ENCODE measurements at regions not wholly inside any gene's neighbourhood (a gene's known extent, or its start where the extent isn't known, plus 50 kb on each side); places are given as distances from the start of the nearest gene placed in this dataset.

DNA sequence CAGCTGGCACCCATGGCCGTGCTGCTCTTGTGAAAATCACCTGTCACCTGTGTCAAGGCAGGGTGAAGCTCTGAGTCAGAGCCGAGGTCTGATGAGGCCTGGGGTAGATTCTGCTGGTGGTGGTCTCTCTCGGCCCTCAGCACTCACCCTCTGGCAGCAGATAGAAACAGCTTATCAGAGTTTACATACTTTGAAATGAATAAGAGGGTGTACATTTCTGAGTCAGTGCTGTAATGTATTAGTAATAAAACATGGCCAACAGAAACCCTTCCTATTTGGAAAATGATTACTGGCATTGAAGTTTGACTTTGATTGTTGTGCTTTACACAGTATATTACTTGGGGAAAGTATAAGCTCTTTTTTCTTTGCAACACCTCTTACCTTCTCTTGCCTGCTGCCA, 228.8 kb downstream of the SNX10 start:
- no peak for DNase-seq

DNA sequence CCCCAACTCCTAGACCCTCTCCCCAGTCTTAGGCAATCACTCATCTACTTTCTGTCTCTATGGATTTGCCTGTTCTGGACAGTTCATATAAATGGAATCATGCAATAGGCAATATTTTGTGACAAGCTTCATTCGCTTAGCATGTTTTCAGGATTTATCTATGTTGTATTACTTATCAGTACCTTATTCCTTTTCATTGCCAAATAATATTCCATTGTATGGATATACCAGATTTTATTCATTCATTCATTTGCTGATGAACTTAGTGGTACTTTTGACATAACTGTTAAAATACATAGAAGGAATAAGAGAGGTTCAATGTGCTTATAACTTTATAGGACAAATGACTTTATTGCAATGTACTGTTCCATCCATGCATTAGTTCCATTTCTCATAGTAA, 231.0 kb downstream of the SNX10 start:
- no peak for DNase-seq

DNA sequence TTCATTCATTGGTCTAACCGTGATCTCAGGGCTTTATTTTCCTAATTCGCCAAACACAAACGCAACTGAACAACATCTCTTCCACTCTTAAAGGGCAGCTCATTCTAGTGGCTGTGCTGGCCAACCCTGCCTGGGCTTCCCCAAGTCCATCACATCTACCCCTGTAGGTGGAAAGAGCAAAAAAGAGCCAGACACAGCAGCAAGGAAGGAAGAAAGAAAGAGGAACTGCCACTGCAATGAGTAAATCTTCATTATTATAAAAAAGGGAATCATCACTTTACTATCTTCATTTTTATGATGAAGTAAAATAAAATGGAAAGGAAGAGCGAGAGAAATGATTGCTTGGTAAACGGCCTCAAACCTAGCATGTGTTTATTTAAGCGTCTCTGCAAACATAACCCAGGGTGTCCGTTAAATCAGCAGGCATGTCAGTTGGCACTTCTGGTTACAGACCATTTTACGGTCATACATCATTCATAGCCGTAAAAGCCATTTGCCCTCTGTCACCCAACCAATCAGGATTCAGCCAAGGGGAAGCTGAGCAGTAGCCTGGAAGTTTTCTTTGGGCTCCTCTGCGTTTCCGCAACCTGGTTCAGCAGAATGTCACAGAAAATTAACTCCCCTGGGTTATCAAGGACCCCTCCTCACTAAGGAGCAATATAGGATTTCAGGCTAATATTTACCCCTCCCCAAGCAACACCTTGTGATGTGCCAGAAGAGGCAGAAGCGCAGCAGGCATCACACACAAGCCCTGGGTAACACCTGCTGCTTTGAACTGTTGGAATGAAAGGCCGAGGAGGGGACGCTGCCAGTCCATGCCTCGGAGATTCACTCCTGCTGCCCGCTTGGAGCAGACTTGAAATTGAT, 234.0 kb downstream of the SNX10 start:
- DNase-seq = no peak

DNA sequence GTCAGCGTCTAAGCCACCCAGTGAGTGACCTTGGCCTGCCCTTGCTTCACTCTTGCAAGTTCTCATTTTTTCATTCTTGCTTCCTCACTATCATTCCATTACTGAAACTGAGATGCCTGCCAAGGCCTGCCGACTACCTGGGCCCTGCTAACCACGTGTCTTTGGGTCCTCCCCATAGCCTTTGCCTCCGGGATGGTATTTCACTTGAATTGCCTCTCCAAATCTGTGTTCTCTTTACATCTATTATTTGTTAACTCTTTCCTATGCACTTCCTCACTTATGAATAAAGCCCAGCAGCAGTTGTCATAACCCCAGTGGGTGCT, 234.6 kb downstream of the SNX10 start:
- no peak for DNase-seq

DNA sequence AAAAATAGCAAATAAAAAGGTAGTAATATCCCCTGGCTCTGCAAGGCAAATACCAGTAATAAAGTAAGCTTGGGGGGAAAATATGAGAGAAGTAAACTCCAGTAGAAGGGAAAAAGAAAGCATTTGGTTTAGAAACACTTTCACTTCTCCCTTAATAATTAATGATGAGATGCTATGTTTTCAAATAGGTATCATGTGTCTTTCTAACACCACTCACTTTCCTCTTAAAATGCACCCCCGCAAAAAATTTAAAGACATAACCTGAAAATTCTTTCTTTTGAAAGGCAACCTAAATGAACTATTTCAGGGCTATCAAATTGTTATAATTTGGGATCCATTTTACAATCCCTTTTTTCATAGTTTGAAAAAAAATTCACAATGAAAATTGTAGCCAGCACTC, 240.3 kb downstream of the SNX10 start:
- DNase-seq = no peak

DNA sequence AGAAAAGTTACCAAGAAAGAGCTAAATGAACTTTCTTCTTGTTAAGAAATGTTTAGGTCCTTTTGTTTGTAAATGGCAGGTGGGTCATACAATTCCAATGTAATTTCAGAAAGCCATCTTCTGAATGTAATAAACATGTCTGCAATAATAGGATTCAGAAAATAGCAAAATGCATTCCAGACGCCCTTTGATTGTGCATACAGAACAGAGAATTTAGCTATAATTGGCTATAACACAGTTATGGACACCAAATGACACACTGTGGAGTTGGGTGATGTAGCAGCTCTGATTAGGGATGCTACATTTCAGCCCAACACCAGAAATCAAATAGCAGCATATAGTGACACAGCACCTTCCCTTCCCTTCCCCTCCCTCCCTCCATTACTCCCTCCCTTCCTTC, 240.8 kb downstream of the SNX10 start:
- DNase-seq = no peak

DNA sequence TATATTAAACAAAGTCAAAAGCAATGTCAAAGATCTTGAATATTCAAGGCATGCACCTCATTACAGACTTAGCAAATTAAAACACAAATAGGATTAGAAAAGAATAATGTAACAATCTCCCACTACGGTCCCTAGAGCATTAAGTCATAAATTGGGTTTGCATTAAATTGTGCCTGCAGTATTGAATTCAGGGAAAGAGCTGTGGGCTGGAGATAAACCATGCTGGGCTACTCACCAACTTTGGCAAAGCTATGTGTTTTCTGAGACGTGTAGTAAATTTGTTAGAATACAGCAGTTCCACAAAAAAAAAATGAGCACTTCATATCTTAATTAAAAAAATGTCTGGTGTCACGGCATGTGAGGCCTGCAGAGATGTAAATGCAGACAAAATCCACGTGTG, 241.6 kb downstream of the SNX10 start:
- no peak for DNase-seq

DNA sequence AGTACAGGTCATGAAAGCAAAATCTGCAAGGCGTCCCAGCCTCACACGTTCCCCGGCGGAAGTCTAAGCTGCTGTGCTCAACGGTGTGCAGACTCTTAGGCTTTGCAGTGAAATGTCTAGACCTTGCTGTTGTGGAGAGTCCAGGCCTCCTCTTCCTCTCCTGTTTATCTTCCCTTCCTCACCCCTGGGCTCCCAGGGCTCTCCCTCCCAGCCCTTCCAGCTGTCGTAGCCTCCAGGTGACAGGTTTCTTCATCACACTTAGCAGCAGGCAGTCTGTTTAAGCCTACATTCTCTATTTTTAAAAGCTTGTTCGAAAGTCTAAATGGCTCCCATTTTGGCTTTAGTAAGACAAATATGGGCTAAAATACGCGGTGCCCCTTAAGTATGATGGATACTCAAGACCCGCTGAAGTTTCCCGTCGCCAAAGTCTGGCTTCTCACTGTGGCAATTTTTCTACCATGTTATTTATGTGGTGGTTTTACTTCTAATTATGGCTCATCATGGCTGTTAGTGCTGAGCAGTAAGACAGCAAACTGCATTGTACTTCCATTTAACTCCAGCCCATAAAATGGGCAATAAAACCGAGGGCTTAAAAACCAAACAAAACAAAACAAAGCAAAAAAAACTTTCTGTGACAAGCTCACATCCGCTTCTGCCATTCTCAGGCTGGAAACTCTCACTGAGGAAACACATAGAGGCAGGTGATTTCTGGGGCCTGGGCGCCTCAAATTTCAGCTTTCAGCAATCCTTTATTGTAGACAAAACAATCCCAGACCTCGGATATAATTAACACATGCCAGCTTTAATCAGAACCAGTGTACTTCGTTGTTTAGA, 243.2 kb downstream of the SNX10 start:
- no peak for DNase-seq

DNA sequence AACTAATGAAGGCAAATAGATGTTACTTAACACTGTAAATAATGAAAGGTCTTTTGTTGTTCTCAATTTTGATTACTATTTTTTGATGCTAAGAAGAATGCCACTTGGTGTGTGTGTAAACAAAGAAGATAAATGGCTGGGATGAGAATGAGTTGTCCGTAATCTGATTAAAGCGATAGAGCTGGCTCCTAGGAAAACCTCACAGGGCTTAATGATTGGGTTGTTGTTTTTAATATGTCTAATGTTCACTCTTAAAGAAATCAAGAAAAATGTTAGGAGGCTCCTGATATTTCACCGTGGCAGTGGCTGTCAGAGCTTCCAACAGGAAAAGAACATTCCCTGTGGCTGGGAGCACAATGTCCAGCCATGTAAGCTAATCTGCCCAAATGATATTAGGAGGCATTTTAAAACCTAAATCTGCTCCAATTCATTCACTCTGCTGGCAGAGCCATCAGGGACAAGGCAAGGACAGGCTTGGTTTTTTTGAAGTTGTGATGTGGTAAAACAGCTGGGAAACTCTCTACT, 243.9 kb downstream of the SNX10 start:
- DNase-seq = no peak

DNA sequence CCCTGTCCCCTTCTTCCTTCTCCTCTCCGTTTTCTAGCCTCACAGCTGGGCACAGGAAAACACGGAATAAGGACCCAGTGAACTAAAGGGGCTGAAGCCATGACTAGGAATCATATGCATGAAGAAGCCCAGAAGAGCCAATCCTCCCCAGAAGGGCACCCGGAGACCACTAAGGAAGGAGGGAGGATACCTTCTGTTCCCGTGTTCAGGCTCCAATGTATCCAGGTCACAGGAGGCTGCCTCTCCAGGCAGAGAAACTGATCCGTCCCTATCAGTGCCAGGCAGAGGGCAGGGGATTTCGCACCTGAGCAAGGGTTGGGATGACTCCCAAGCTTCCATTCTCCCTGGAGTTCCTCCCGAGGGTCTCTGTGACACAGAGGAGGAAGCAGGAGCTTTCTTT, 246.6 kb downstream of the SNX10 start:
- DNase-seq = no peak

DNA sequence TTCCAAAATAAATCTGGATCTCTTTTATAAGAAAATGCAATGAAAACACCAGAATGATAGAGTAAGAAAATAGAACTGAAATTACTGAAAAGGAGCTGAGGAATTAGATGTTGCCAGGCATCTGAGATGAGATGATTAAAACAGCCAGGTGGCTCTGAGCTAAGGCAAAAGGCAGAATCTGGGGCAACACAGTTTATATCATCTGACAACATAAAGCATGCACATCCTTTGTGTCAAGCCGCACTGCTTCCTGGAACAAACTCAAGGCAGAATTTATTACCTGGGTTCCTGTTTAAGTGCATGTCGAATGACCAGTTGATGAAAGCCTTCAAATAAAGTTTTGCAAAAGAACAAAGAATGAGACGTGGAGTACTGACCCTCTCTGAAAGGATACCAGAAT, 247.0 kb downstream of the SNX10 start:
- no peak for DNase-seq

DNA sequence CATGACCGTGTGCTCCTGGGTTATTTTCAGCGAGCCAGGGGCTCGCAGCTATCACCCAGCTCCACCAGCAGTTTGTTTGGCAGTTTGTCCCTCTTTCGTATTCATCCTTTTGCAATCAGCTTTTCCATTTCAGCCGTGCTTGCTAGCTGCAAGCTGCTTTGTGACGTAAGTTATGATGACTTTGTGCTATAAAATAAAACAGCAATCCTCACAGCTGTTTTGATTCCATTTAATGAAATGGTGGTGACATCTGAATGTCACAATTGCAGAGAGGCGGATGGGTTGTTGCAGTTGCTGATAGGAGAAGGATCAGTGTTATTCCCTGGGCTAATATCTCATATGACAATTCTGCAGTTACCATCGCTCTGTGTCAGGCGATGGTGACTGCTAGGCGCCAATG, 251.7 kb downstream of the SNX10 start:
- no peak for DNase-seq

DNA sequence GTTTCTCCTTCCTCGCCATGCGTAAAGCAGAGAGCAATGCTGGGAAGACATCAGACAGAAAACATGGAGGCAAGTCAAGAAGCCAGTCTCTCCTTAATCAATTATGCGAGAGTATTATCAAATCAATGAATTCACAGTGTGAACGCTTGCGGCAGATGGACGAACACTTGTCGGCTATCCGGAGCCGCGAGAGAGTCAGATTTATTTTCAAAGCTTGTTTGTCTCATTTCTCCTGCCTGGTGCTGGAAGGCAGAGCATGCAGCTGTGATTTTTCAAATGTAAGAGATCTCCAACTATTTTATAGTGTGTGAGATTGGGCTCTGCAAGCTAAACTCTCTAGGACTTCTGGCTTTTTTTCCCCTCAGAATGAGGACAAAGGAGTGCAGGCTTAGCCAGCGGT, 252.3 kb downstream of the SNX10 start:
- DNase-seq = no peak

DNA sequence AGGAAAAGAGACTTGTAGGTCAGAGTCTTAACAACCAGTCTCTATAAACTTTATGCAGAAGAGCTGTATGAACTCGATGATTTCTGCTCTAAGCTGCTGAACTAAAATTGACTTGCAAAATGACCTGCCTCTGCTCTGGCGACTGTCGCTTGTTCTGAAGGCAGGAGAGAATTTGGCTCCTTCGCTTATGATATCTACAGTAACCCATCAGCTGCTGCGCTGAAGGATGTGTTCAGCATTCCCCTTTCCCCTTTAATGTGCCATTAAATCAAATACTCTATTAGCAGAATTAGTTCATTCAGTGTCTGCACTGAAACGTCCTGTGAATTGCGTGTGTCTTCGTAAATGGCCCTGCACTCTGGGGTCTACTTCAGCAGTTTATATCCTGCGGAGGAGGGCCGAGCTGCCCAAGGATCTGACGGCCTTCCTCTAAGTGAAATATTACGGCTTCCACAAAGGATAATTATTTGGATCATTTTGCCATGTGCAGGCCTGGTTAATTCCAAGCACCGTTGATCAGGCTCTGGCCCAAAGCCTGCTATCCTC, 254.9 kb downstream of the SNX10 start:
- DNase-seq = no peak

DNA sequence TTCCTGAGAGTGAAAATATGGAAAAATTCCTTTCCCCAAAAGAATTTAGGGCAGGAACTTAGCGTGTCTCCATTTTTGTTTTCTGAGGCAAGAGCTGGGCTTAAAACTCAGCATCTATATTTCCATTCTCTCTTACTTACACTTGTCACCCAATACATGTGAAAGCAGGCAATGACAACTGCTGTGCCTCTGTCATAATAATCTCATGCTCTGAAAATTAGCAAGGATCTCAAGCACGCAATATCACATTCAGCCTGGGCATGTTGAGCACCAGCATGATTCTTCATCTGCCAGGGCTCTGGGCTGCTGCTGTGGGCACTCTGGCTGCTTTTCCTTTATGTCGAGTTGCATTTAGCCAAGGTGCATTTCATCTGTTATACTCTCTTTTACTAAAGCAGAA, 255.5 kb downstream of the SNX10 start:
- DNase-seq = no peak

DNA sequence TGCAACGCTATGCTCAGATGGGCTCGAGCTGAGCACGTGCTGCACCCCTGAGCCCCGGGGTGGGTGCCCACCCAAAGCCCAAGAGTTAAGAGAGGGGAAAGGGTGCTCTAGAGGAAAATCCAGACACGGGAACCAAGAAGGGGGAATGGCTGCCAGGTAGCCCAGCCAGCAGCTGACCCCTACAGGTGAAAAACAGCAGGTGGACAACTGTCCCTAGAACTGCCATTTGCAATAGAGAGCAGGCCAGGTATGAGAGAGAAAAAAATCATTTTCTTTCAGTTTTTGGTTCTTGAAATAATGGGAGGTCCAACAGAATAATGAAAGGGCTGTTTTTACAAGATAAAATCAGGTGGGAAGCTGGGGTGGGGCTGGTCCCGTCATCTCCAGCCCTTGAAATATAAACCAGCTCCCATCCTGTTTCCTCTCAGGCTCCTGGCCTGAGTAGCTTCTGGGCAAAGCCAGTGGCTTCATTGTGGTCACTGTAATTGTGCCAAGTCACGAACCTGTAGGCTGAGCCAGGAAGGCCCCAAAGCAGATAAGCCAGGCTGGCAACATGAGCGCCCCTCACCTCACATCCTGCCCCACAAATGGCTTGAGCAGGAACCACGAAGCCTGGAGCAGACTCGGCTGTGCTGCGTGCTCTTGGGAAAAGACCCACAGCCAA, 257.8 kb downstream of the SNX10 start:
- DNase-seq = peak; percentile 23

DNA sequence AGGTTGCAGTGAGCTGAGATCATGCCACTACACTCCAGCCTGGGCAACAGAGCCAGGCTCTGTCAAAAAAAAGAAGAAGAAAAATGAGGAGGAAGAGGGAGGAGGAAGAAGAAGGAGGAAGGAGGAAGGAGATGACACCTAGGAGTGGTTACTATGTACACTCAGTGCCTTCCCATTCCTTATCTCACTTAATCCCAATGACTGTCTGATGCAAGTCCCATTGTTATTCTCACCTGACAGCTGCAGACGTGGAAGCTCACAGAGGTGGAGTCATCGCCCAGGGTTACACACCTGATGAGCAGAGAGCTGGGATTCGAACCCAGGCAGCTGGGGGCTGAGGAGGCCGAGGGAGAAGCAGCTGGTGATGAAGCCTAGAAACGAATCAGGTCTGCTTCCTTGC, 258.8 kb downstream of the SNX10 start:
- DNase-seq = no peak

DNA sequence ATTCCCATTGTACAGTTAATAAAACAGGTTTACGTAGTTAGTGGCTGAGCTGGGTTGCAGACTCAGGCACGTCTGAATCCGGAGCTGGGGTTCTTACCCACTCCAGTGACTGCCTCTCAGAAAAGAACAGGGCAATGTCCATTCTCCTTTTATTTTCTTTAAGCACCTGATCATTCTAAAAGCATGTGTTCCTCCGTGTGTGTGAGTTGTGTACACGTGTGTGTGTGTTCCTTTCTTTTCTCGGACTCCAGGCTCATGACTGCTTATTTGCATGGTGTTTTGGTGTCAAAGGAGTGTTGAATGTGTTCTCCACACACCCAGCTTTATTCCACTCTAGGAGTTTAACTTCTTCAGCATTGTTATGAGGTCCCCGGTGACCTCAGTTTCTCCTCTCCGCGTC, 260.1 kb downstream of the SNX10 start:
- no peak for DNase-seq

DNA sequence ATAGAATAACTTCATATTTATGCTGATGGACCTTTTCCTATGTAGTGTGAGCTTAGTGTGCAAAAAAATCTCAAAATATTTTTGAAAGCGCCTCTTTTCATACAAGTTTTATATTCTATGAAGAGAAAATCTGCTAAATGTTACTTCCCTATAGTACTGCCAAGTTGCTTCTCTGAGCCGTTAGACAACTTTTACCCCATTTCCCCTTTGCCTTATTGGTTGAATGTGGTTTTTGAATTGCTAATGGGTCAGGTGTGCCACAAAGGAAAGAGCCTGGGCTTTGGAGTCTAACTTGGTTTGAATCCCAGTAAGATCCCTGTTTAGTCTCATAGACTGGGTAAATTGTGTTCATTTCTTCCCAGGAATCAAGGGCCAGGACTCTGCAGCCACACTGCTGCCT, 261.5 kb downstream of the SNX10 start:
- DNase-seq = no peak

DNA sequence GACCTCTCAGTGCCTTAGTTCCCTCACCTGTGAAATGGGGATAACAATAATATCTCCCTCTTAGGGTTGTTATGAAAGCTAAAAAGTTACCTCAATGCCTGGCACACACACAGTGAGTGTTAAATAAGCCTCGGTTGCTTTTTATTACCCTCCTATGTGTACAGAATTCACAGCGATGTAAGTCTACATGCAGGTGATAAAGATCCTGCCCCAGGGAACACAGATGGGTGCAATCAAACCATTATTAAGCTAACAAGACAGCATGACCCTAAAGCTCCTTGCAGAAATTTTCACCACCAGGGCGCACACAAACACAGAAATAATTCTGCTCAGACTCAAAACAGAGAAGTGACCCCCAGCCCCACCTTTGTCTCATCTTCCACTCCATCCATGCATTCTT, 261.9 kb downstream of the SNX10 start:
- no peak for DNase-seq

DNA sequence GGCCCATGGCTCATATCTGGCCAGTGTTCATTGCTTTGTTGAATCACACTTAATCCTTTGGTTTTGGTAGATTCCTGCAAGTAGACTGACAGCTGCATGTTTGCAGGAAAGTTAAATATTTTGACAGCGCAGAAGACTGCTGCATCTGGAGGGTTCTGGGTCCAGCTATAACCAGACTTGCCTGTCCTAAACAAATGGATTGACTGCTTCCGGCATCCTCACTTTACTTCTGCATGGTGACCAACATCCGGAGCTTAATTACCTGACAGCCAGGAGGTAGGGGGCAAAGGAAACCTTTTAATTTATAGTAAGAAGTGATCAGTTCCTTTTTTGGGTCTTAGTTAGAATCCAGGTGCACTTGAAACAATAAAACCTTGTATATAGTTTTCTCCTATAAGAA, 263.3 kb downstream of the SNX10 start:
- DNase-seq = no peak

DNA sequence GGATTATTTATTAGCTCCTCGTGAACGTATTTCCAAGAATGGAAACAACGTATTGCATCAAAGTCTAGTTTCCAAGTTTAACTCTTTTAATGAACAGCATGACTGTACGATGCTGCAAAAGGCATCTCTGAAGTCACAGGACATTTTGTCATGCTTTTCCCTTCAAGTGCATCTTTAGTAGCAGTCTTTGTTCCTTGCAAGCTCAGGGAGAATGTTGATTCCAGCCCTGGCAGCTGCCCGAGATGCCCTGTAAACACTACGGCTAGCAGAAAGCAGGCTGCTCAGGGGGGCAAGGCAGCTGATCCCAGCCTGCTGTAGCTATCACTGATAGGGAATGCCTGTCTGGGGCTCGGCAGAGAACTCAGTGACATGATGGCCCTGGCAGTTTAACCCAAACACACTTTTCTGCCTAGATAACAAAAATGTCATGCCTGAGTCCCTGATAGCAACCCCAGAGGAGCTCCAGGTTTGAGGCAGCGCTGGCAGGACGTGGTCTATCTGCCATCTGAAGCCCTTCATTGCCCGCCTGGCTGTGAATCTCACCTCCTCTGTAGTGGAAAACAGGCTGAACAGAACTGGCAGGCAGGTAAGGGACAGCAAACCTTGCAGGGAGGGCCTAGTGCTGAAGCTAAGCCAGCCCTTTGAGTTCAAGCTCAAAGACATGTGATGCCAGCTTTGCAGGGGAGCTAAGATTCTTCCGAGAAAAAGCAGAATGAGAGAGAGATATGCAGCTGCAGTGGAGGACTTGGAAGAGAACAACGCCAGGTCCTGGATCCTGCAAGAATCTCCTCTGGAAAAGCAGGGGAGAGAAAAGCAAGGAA, 264.6 kb downstream of the SNX10 start:
- no peak for DNase-seq

Measured in GF-D8 (cell line).